ENCODE measurements at regions not wholly inside any gene's neighbourhood (a gene's known extent, or its start where the extent isn't known, plus 50 kb on each side); places are given as distances from the start of the nearest gene placed in this dataset.

DNA sequence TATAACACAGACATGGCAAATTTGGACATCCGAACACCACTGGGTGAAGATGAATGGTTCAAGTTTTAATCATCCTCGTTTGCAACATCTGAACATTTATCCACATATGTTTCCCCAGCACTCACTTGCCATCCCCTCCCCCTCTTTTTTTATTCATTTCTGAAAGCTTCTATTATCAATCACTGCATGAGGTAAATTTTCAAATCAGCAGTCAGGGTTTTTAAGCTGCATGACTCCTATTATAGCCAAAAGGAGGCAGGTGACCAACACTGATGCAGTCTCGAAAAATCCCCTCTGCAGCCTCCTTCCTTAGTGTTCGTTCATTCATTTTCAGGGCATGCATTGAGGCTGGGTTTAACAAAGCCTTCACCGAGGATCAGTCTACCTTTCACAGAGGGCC lies 530.8 kb upstream of the JARID2 start:
- Mint-ChIP-seq H3K27ac (ENCODE audit: unreplicated experiment) (no peak overlapping the region), H3K4me1 (peaks cover 13% of the 10 kb centered on the region), H3K36me3 (ENCODE audit: low read depth) (no peaks in the 10 kb centered on the region), H3K27me3 (ENCODE audit: low read depth) (peaks cover 17% of the 10 kb centered on the region), H3K9me3 (no peaks in the 10 kb centered on the region), H3K4me3 (no peak overlapping the region)
- TF ChIP-seq CTCF (conservative IDR thresholded peaks at IDR 0.05) = no peak
- DNase-seq (ENCODE audit: low read depth, low spot score) = no peak

GRCh38 chr6:14716499-14717146 lies 529.2 kb upstream of the JARID2 start:
- Mint-ChIP-seq H3K27ac (ENCODE audit: unreplicated experiment) (no peak overlapping the region), H3K4me3 (no peak overlapping the region), H3K9me3 (no peaks in the 10 kb centered on the region), H3K36me3 (ENCODE audit: low read depth) (no peaks in the 10 kb centered on the region), H3K4me1 (peaks cover 28% of the 10 kb centered on the region), H3K27me3 (ENCODE audit: low read depth) (peaks cover 17% of the 10 kb centered on the region)
- TF ChIP-seq CTCF (conservative IDR thresholded peaks at IDR 0.05) = no peak
- DNase-seq (ENCODE audit: low read depth, low spot score) = no peak

DNA sequence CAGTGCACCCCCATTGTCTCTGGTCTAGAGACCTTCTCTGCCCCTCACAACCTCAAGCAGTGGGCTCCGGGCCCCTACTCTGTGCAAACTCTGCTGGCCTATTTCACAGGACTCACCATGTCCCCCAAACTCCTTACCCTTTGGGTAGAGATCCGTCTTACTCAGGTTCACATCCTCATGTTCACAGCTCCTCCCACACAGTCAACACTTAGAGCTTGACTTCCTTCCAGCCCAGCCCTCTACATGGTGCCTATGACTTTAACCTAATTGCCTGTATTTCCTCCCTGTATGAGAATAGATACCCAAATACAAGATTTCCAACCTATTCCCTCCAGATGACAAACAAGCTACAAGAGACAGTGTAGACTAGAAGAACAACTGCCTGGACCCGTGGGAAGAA lies 528.6 kb upstream of the JARID2 start:
- Mint-ChIP-seq H3K27me3 (ENCODE audit: low read depth) (peaks cover 17% of the 10 kb centered on the region), H3K4me3 (no peak overlapping the region), H3K27ac (ENCODE audit: unreplicated experiment) (peak overlapping the region; percentile 4), H3K4me1 (peaks cover 29% of the 10 kb centered on the region), H3K9me3 (no peaks in the 10 kb centered on the region), H3K36me3 (ENCODE audit: low read depth) (no peaks in the 10 kb centered on the region)
- TF ChIP-seq CTCF (conservative IDR thresholded peaks at IDR 0.05) = no peak
- no peak for DNase-seq (ENCODE audit: low read depth, low spot score)

DNA sequence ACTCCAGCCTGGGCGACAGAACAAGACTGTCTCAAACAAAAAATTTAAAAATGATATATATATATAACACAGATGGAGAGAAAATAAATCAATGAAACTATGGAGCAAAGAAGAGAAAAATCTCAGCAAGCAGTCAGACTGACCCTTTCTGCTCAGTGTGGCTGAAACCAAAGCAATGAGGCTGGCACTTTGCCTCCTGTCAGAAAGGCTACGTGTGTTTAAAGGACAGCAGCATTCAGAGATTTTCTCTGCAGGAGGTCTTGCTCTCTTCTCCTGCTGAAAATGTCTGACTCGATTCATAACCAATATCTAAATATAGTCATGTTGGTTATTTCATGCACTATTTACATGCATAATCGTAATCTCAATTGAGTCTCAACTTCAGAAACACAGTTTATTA lies 527.0 kb upstream of the JARID2 start:
- DNase-seq (ENCODE audit: low read depth, low spot score) = no peak
- no peak for TF ChIP-seq CTCF (conservative IDR thresholded peaks at IDR 0.05)
- H3K27me3 Mint-ChIP-seq (ENCODE audit: low read depth) = peaks cover 23% of the 10 kb centered on the region
- no peak overlapping the region for H3K27ac Mint-ChIP-seq (ENCODE audit: unreplicated experiment)
- no peaks in the 10 kb centered on the region for H3K36me3 Mint-ChIP-seq (ENCODE audit: low read depth)
- H3K4me1 Mint-ChIP-seq = peaks cover 22% of the 10 kb centered on the region
- no peak overlapping the region for H3K4me3 Mint-ChIP-seq
- H3K9me3 Mint-ChIP-seq = no peaks in the 10 kb centered on the region

DNA sequence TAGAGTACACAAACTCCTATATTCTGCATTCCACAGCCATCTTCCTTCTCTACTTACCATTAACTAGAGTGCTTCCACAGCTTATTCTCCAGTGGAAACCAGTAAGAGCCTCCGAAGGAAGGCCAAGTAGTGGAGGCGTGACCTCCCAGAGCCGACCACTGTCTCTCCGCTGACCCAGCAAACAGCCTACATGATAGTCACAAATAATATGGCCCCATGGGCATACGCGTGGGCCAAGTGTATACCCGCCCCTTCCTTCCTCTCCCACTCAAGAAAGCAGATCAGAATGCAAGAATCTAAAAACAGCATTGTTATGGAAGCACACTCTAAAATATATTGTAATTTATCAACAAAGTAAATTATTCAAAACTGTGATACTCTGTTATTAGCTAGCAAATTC lies 526.6 kb upstream of the JARID2 start:
- Mint-ChIP-seq H3K36me3 (ENCODE audit: low read depth) (no peaks in the 10 kb centered on the region), H3K27me3 (ENCODE audit: low read depth) (peaks cover 27% of the 10 kb centered on the region), H3K27ac (ENCODE audit: unreplicated experiment) (no peak overlapping the region), H3K9me3 (no peaks in the 10 kb centered on the region), H3K4me1 (peaks cover 22% of the 10 kb centered on the region), H3K4me3 (no peak overlapping the region)
- DNase-seq (ENCODE audit: low read depth, low spot score) = no peak
- TF ChIP-seq CTCF (conservative IDR thresholded peaks at IDR 0.05) = no peak
